Panc1 (cell line): ENCODE measurements at regions not wholly inside any gene's neighbourhood (a gene's known extent, or its start where the extent isn't known, plus 50 kb on each side); places are given as distances from the start of the nearest gene placed in this dataset.

ENCODE experiments used
- POLR2AphosphoS5 ChIP-seq: IDR thresholded peaks from 2 replicates; pipeline ENCODE4 v1.6.1; 2012; ENCODE audit warnings: mild to moderate bottlenecking, low read depth, low read length, moderate library complexity
- REST ChIP-seq, 2 experiments: IDR thresholded peaks; 2 replicates each; pipeline ENCODE4 v1.6.1; 2011 to 2012; ENCODE audit warnings: low read depth in 2 of 2, control low read depth in 1 of 2, low read length in 1 of 2, mild to moderate bottlenecking in 1 of 2, moderate library complexity in 1 of 2; ENCODE audit not compliant: insufficient read depth in 1 of 2
- SIN3A ChIP-seq: IDR thresholded peaks from 2 replicates; pipeline ENCODE4 v1.6.1; 2012; ENCODE audit warnings: low read depth, mild to moderate bottlenecking, low read length, moderate library complexity, borderline replicate concordance; ENCODE audit not compliant: insufficient read depth
- TF ChIP-seq, protein P1 (sequence below): fragments of 450-650 bp; IDR thresholded peaks from 2 replicates; pipeline ENCODE4 v1.5.1; 2017; ENCODE audit warnings: mild to moderate bottlenecking

DNA sequence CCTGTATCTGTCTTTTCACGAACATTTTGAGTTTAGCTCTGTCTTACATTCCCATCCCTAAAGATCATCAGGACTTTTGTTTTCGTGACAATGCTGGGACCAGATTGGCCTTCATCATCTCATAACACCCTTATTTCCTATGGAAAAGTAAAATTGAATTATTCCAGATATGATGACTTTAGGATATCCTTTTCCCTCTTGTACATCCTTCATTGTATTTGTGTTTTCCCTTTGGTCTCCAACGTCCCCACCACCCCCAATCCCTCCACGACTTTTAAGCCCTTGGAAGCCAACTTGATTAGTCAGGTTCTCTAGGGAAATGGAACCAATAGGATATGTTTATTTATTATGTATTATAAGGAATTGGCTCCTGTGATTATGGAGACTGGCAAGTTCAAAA is 167.6 kb downstream of the ARL4A start:
- TF ChIP-seq, protein P1, sequence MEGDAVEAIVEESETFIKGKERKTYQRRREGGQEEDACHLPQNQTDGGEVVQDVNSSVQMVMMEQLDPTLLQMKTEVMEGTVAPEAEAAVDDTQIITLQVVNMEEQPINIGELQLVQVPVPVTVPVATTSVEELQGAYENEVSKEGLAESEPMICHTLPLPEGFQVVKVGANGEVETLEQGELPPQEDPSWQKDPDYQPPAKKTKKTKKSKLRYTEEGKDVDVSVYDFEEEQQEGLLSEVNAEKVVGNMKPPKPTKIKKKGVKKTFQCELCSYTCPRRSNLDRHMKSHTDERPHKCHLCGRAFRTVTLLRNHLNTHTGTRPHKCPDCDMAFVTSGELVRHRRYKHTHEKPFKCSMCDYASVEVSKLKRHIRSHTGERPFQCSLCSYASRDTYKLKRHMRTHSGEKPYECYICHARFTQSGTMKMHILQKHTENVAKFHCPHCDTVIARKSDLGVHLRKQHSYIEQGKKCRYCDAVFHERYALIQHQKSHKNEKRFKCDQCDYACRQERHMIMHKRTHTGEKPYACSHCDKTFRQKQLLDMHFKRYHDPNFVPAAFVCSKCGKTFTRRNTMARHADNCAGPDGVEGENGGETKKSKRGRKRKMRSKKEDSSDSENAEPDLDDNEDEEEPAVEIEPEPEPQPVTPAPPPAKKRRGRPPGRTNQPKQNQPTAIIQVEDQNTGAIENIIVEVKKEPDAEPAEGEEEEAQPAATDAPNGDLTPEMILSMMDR: no peak
- no peak for TF ChIP-seq POLR2AphosphoS5
- TF ChIP-seq REST (IDR thresholded peaks at IDR 0.05; ENCODE audit: insufficient read depth in 1 of 2, low read depth in 2 of 2, low read length in 1 of 2): no peak
- TF ChIP-seq SIN3A: no peak
